ENCODE measurements at regions not wholly inside any gene's neighbourhood (a gene's known extent, or its start where the extent isn't known, plus 50 kb on each side); places are given as distances from the start of the nearest gene placed in this dataset.

- DNase-seq: no peak
- TF ChIP-seq CTCF (IDR thresholded peaks at IDR 0.05 in 4 of 5, conservative IDR thresholded peaks at IDR 0.05 in 1 of 5) (no peak), POLR2A (IDR thresholded peaks at IDR 0.05) (no peak)
- intact Hi-C loops (cut with DNase I; ENCODE audit: low total_unique reads): no loop called here
- ATAC-seq: no peak
- H3K27ac ChIP-seq: no peak overlapping the region
- H3K36me3 ChIP-seq: no peaks in the 10 kb centered on the region
- H3K27me3 ChIP-seq: no peaks in the 10 kb centered on the region
- H3K4me3 ChIP-seq: no peak overlapping the region
- no peaks in the 10 kb centered on the region for H3K4me1 ChIP-seq
- no peaks in the 10 kb centered on the region for H3K9me3 ChIP-seq
- in situ Hi-C loops (cut with MboI; ENCODE audit: low sequenced_read_pairs in 4 of 4): no loop called here
These were observed 2381.1 kb upstream of the AGA start for GRCh38 chr4:179823342-179823741.

GRCh38 chr4:179831274-179831673 is 2389.0 kb upstream of the AGA start:
- TF ChIP-seq POLR2A (IDR thresholded peaks at IDR 0.05) (no peak), CTCF (IDR thresholded peaks at IDR 0.05 in 4 of 5, conservative IDR thresholded peaks at IDR 0.05 in 1 of 5) (no peak)
- no peak for ATAC-seq
- in situ Hi-C loops (cut with MboI; ENCODE audit: low sequenced_read_pairs in 4 of 4): no loop called here
- intact Hi-C loops (cut with DNase I; ENCODE audit: low total_unique reads): no loop called here
- Histone ChIP-seq H3K27me3 (no peaks in the 10 kb centered on the region), H3K9me3 (no peaks in the 10 kb centered on the region), H3K27ac (no peak overlapping the region), H3K4me3 (no peak overlapping the region), H3K36me3 (no peaks in the 10 kb centered on the region), H3K4me1 (no peaks in the 10 kb centered on the region)
- no peak for DNase-seq

- Histone ChIP-seq H3K4me1 (no peaks in the 10 kb centered on the region), H3K27me3 (no peaks in the 10 kb centered on the region), H3K36me3 (no peaks in the 10 kb centered on the region), H3K4me3 (no peak overlapping the region), H3K9me3 (no peaks in the 10 kb centered on the region), H3K27ac (no peak overlapping the region)
- in situ Hi-C loops (cut with MboI; ENCODE audit: low sequenced_read_pairs in 4 of 4): no loop called here
- no peak for ATAC-seq
- TF ChIP-seq CTCF (IDR thresholded peaks at IDR 0.05 in 4 of 5, conservative IDR thresholded peaks at IDR 0.05 in 1 of 5): no peak
- no peak for TF ChIP-seq POLR2A (IDR thresholded peaks at IDR 0.05)
- no peak for DNase-seq
- intact Hi-C loops (cut with DNase I; ENCODE audit: low total_unique reads): no loop called here
These were observed 2394.2 kb upstream of the AGA start for GRCh38 chr4:179836179-179837075.

- TF ChIP-seq POLR2A (IDR thresholded peaks at IDR 0.05) (no peak), CTCF (IDR thresholded peaks at IDR 0.05 in 4 of 5, conservative IDR thresholded peaks at IDR 0.05 in 1 of 5) (no peak)
- no peaks in the 10 kb centered on the region for H3K36me3 ChIP-seq
These were observed 2399.8 kb upstream of the TENM3 start for GRCh38 chr4:179843370-179843769.

More at GRCh38 chr4:179843370-179843769, 2399.8 kb upstream of the TENM3 start:
- Histone ChIP-seq H3K4me3 (no peak overlapping the region), H3K27me3 (no peaks in the 10 kb centered on the region), H3K4me1 (no peaks in the 10 kb centered on the region), H3K9me3 (no peaks in the 10 kb centered on the region), H3K27ac (no peak overlapping the region)
- in situ Hi-C loops (cut with MboI; ENCODE audit: low sequenced_read_pairs in 4 of 4) (no loop called here), intact Hi-C loops (cut with DNase I; ENCODE audit: low total_unique reads) (no loop called here)
- ATAC-seq (no peak), DNase-seq (no peak)

Data from gastrocnemius medialis (tissue), 4 donors.